Panc1 (cell line): ENCODE measurements at regions not wholly inside any gene's neighbourhood (a gene's known extent, or its start where the extent isn't known, plus 50 kb on each side); places are given as distances from the start of the nearest gene placed in this dataset.
"Not testable (repeated sequence)": the region's sequence is repeated elsewhere in the genome, so short reads cannot be mapped to it uniquely, and the experiment has no call there.

ENCODE experiments used
- POLR2AphosphoS5 ChIP-seq: IDR thresholded peaks from 2 replicates; pipeline ENCODE4 v1.6.1; 2012; ENCODE audit warnings: mild to moderate bottlenecking, low read depth, low read length, moderate library complexity
- TF ChIP-seq, protein P1 (sequence below): fragments of 450-650 bp; IDR thresholded peaks from 2 replicates; pipeline ENCODE4 v1.5.1; 2017; ENCODE audit warnings: mild to moderate bottlenecking

GRCh38 chr6:16876852-16877251, 115.6 kb upstream of the ATXN1 start:
- not testable (repeated sequence) for TF ChIP-seq POLR2AphosphoS5
- TF ChIP-seq, protein P1, sequence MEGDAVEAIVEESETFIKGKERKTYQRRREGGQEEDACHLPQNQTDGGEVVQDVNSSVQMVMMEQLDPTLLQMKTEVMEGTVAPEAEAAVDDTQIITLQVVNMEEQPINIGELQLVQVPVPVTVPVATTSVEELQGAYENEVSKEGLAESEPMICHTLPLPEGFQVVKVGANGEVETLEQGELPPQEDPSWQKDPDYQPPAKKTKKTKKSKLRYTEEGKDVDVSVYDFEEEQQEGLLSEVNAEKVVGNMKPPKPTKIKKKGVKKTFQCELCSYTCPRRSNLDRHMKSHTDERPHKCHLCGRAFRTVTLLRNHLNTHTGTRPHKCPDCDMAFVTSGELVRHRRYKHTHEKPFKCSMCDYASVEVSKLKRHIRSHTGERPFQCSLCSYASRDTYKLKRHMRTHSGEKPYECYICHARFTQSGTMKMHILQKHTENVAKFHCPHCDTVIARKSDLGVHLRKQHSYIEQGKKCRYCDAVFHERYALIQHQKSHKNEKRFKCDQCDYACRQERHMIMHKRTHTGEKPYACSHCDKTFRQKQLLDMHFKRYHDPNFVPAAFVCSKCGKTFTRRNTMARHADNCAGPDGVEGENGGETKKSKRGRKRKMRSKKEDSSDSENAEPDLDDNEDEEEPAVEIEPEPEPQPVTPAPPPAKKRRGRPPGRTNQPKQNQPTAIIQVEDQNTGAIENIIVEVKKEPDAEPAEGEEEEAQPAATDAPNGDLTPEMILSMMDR: not testable (repeated sequence)
